Ovary (tissue), 3 donors: ENCODE measurements at regions not wholly inside any gene's neighbourhood (a gene's known extent, or its start where the extent isn't known, plus 50 kb on each side); places are given as distances from the start of the nearest gene placed in this dataset.

Source experiments
- CTCF ChIP-seq, 3 donors: fragments of 450-650 bp in 2 of 3; fragments of 200-600 bp in 1 of 3; IDR thresholded peaks; one replicate each; pipeline versions ENCODE4 v1.5.1 to v1.8.0; 2016 to 2022; ENCODE audit warnings: antibody characterized with exemption in 3 of 3, mild to moderate bottlenecking in 1 of 3
- EP300 ChIP-seq: sonication (generic); formaldehyde crosslinking; IDR thresholded peaks from one replicate; pipeline ENCODE4 v1.6.1; 2017; ENCODE audit warnings: antibody characterized with exemption
- POLR2A ChIP-seq: fragments of 450-650 bp; IDR thresholded peaks from one replicate; pipeline ENCODE4 v1.6.1; 2017; ENCODE audit warnings: antibody characterized with exemption, mild to moderate bottlenecking, moderate library complexity
- donor health status: DM: no; HTN: no; CAD: no.

- no peak for TF ChIP-seq EP300
- TF ChIP-seq CTCF (IDR thresholded peaks at IDR 0.05): no peak
- TF ChIP-seq POLR2A: no peak
These were observed 1228.1 kb downstream of the SLITRK1 start for GRCh38 chr13:82654143-82654542.
